Endothelial cell of umbilical vein (primary cell): ENCODE measurements at regions not wholly inside any gene's neighbourhood (a gene's known extent, or its start where the extent isn't known, plus 50 kb on each side); places are given as distances from the start of the nearest gene placed in this dataset.

ENCODE experiments used
- BruUV-seq: library from RNA; stranded (reverse); fragments of 400-500 nt; replicated peaks from 2 replicates; lab custom pipeline; 2021; lab: Mats Ljungman, UMichigan
- CTCF ChIA-PET: fragments of 300-600, 350-600 bp; sonication (Branson Sonifier 250); formaldehyde crosslinking; loops from one replicate; lab custom pipeline; 2021; ENCODE audit warnings: antibody characterized with exemption, inconsistent platforms; lab: Charles Lee
- POLR2A ChIA-PET: fragments of 300-600, 350-600 bp; sonication (Branson Sonifier 250); formaldehyde crosslinking; loops from one replicate; lab custom pipeline; 2021; ENCODE audit warnings: antibody characterized with exemption, inconsistent platforms; lab: Charles Lee
- DNase-seq: peaks from one replicate; pipeline ENCODE4 v3.0.0-alpha.2; 2011; ENCODE audit warnings: low read depth, low spot score
- FAIRE-seq: peaks from 2 replicates; lab custom pipeline; 2011; peaks lifted over from hg19 to GRCh38; lab: Jason Lieb, UNC
- H2AFZ ChIP-seq: 2 replicates; pipeline ENCODE4 v1.6.0; 2012; ENCODE audit warnings: low read depth, low read length, control low read depth, inconsistent platforms
- H3K27ac ChIP-seq: 2 replicates; pipeline ENCODE4 v1.5.1; 2011; ENCODE audit warnings: low read depth, mild to moderate bottlenecking, control low read depth, low read length, moderate library complexity; ENCODE audit not compliant: insufficient read depth
- H3K27me3 ChIP-seq, 2 experiments: 2 replicates each; pipeline versions ENCODE4 v1.6.0 to v1.6.1; 2011; ENCODE audit warnings: low read length in 2 of 2, mixed read lengths in 1 of 2; ENCODE audit not compliant: control insufficient read depth in 2 of 2, insufficient read depth in 2 of 2
- H3K36me3 ChIP-seq, 2 experiments: 2 replicates in 1 of 2; 3 replicates in 1 of 2; pipeline ENCODE4 v1.5.1; 2011; ENCODE audit warnings: low read length in 2 of 2, mild to moderate bottlenecking in 1 of 2, moderate library complexity in 1 of 2; ENCODE audit not compliant: control insufficient read depth in 2 of 2, insufficient read depth in 2 of 2; ENCODE audit errors: extremely low read depth in 1 of 2
- H3K4me1 ChIP-seq: 3 replicates; pipeline ENCODE4 v1.5.1; 2011; ENCODE audit warnings: mild to moderate bottlenecking, low read length; ENCODE audit not compliant: control insufficient read depth, insufficient read depth; ENCODE audit errors: extremely low read depth
- H3K4me2 ChIP-seq: 2 replicates; pipeline ENCODE4 v1.6.1; 2011; ENCODE audit warnings: low read length, control low read depth, mixed read lengths; ENCODE audit not compliant: insufficient read depth
- H3K4me3 ChIP-seq, 3 experiments: fragments of 200-600 bp in 1 of 3; sonication (generic), shearing (Covaris generic) in 1 of 3; replicated peaks in 1 of 3; 2 replicates each; pipeline ENCODE4 v1.5.1; 2011 to 2016; ENCODE audit warnings: control low read depth in 3 of 3, low read length in 3 of 3, mild to moderate bottlenecking in 2 of 3, inconsistent platforms in 1 of 3, low read depth in 1 of 3, moderate library complexity in 1 of 3; ENCODE audit not compliant: insufficient read depth in 1 of 3
- H3K79me2 ChIP-seq: 2 replicates; pipeline ENCODE4 v1.6.0; 2012; ENCODE audit warnings: low read length, inconsistent platforms; ENCODE audit not compliant: control insufficient read depth, insufficient read depth
- H3K9ac ChIP-seq: replicated peaks from 2 replicates; pipeline ENCODE3; 2011; ENCODE audit warnings: low read length, control low read depth; ENCODE audit not compliant: insufficient read depth; ENCODE audit errors: extremely low read depth
- H3K9me1 ChIP-seq: replicated peaks from 3 replicates; pipeline ENCODE4 v1.6.0; 2011; ENCODE audit warnings: mild to moderate bottlenecking, low read length; ENCODE audit not compliant: control insufficient read depth, insufficient read depth; ENCODE audit errors: extremely low read depth
- H3K9me3 ChIP-seq: replicated peaks from 2 replicates; pipeline ENCODE4 v1.5.1; 2012; ENCODE audit warnings: low read length, inconsistent platforms; ENCODE audit not compliant: control insufficient read depth, insufficient read depth
- H4K20me1 ChIP-seq: replicated peaks from 2 replicates; pipeline ENCODE3; 2011; ENCODE audit warnings: mild to moderate bottlenecking, low read length; ENCODE audit not compliant: control insufficient read depth, insufficient read depth; ENCODE audit errors: extremely low read depth
- CTCF ChIP-seq, 2 donors: IDR thresholded peaks; 1 replicate in 1 of 2; 2 replicates in 1 of 2; pipeline ENCODE4 v1.5.1; 2011; ENCODE audit warnings: low read length in 2 of 2, mild to moderate bottlenecking in 2 of 2, moderate library complexity in 2 of 2, control low read depth in 1 of 2, inconsistent platforms in 1 of 2, low read depth in 1 of 2; ENCODE audit not compliant: insufficient read depth in 1 of 2; ENCODE audit errors: extremely low read depth in 1 of 2
- EZH2 ChIP-seq: IDR thresholded peaks from 2 replicates; pipeline ENCODE4 v1.6.1; 2012; ENCODE audit warnings: borderline replicate concordance, low read depth, mild to moderate bottlenecking, moderate library complexity, low read length, inconsistent platforms; ENCODE audit not compliant: severe bottlenecking
- FOS ChIP-seq: IDR thresholded peaks from 2 replicates; pipeline ENCODE4 v1.6.1; 2011; ENCODE audit warnings: mild to moderate bottlenecking, low read length, moderate library complexity, borderline replicate concordance; ENCODE audit not compliant: insufficient read depth
- GATA2 ChIP-seq: IDR thresholded peaks from 2 replicates; pipeline ENCODE4 v1.7.0; 2011; ENCODE audit warnings: low read depth, mild to moderate bottlenecking, moderate library complexity, mixed read lengths, low read length; ENCODE audit not compliant: insufficient read length, insufficient read depth
- JUN ChIP-seq: IDR thresholded peaks from 2 replicates; pipeline ENCODE4 v1.6.1; 2011; ENCODE audit warnings: borderline replicate concordance, low read depth; ENCODE audit not compliant: insufficient read length, insufficient read depth
- MAX ChIP-seq: IDR thresholded peaks from 2 replicates; pipeline ENCODE4 v1.6.1; 2011; ENCODE audit not compliant: insufficient read depth, insufficient read length
- MYC ChIP-seq: IDR thresholded peaks from one replicate; pipeline ENCODE4 v1.6.1; 2011; ENCODE audit warnings: mild to moderate bottlenecking, low read depth, low read length
- POLR2A ChIP-seq: IDR thresholded peaks from 2 replicates; pipeline ENCODE4 v1.6.1; 2012; ENCODE audit warnings: low read depth, mild to moderate bottlenecking, control low read depth, low read length
- POLR2AphosphoS5 ChIP-seq: IDR thresholded peaks from 2 replicates; pipeline ENCODE4 v1.6.1; 2012; ENCODE audit warnings: low read depth, mild to moderate bottlenecking, control low read depth, low read length, moderate library complexity; ENCODE audit not compliant: insufficient read depth
- dilution Hi-C: fragments of 300-500 bp; cut with MboI; formaldehyde crosslinking; loops from one replicate; pipeline ENCODE4 v1.15.0; 2019; ENCODE audit warnings: low sequenced_read_pairs; ENCODE audit not compliant: extremely low pct_ligation_motif_present
- intact Hi-C: fragments of 100-400 bp; cut with micrococcal nuclease; formaldehyde crosslinking; loops from one replicate; pipeline ENCODE4 v1.10.0; 2022

GRCh38 chr21:15254111-15254510 lies 189.3 kb upstream of the NRIP1 start:
- no peak for TF ChIP-seq GATA2
- no peak for TF ChIP-seq MAX
- no peak for TF ChIP-seq FOS
- TF ChIP-seq POLR2A = no peak
- TF ChIP-seq POLR2AphosphoS5 = no peak
- no peak for TF ChIP-seq JUN
- no peak for TF ChIP-seq EZH2
- TF ChIP-seq MYC = no peak
- no peak for TF ChIP-seq CTCF (IDR thresholded peaks at IDR 0.05; ENCODE audit: extremely low read depth in 1 of 2, insufficient read depth in 1 of 2, low read depth in 1 of 2, low read length in 2 of 2)
- peaks cover 2% of the 10 kb centered on the region for H3K4me1 ChIP-seq
- ChIA-PET CTCF (no interaction called here), POLR2A (no interaction called here)
- no peaks in the 10 kb centered on the region for H4K20me1 ChIP-seq
- no peaks in the 10 kb centered on the region for H3K9me3 ChIP-seq
- BruUV-seq = no TSS peak
- FAIRE-seq (no peak), DNase-seq (no peak)
- H3K36me3 ChIP-seq = no peaks in the 10 kb centered on the region
- no peaks in the 10 kb centered on the region for H3K79me2 ChIP-seq
- H3K27me3 ChIP-seq = no peaks in the 10 kb centered on the region
- intact Hi-C loops = no loop called here
- no peaks in the 10 kb centered on the region for H3K9me1 ChIP-seq
- H3K4me3 ChIP-seq = no peak overlapping the region
- dilution Hi-C loops = no loop called here
- no peak overlapping the region for H3K27ac ChIP-seq
- H3K9ac ChIP-seq = no peak overlapping the region
- H3K4me2 ChIP-seq = no peak overlapping the region
- H2AFZ ChIP-seq = no peak overlapping the region
